GM12872 (cell line): ENCODE measurements at regions not wholly inside any gene's neighbourhood (a gene's known extent, or its start where the extent isn't known, plus 50 kb on each side); places are given as distances from the start of the nearest gene placed in this dataset.

Experiments
- TF ChIP-seq, protein P1 (sequence below): IDR thresholded peaks from 3 replicates; pipeline ENCODE4 v1.5.1; 2011; ENCODE audit warnings: low read depth, mild to moderate bottlenecking, low read length, moderate library complexity; ENCODE audit not compliant: insufficient read depth

DNA sequence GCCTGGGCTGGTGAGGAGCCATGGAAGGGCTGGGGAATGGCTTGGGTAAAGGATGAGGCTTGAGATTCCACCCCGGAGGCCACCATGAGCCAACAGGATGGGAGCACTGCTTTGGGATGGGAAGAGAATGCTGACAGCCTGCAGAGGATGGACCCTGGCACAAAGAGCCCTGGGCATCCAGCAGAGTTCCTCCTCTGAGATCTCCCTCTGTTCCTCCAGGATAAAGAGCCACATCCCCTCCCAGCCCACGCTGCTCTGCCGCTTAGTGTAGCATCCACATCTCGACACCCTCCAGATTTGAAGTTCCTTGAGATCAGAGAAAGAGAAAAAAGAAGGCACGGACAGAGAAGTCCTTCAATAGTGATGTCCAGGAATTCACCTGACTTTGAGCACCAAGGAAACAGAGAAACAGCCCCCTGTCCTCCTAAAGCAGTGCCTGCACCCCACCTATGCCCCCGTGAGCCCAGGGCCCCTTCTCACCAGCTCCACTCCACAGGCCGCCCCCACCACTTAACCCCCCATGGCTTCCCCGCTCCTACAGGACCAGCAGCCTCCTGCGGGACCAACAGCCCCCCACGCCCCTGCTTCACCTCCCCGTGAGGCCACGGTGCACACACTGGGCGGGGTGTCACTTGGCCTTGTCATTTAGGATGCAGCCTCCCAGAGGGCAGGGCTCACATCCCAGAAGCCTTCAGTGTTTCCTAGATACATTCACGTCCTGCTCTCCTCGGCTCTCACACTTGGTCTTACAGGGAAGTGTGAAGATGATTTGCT is 180.5 kb downstream of the SHANK2 start:
- TF ChIP-seq, protein P1, sequence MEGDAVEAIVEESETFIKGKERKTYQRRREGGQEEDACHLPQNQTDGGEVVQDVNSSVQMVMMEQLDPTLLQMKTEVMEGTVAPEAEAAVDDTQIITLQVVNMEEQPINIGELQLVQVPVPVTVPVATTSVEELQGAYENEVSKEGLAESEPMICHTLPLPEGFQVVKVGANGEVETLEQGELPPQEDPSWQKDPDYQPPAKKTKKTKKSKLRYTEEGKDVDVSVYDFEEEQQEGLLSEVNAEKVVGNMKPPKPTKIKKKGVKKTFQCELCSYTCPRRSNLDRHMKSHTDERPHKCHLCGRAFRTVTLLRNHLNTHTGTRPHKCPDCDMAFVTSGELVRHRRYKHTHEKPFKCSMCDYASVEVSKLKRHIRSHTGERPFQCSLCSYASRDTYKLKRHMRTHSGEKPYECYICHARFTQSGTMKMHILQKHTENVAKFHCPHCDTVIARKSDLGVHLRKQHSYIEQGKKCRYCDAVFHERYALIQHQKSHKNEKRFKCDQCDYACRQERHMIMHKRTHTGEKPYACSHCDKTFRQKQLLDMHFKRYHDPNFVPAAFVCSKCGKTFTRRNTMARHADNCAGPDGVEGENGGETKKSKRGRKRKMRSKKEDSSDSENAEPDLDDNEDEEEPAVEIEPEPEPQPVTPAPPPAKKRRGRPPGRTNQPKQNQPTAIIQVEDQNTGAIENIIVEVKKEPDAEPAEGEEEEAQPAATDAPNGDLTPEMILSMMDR = no peak

DNA sequence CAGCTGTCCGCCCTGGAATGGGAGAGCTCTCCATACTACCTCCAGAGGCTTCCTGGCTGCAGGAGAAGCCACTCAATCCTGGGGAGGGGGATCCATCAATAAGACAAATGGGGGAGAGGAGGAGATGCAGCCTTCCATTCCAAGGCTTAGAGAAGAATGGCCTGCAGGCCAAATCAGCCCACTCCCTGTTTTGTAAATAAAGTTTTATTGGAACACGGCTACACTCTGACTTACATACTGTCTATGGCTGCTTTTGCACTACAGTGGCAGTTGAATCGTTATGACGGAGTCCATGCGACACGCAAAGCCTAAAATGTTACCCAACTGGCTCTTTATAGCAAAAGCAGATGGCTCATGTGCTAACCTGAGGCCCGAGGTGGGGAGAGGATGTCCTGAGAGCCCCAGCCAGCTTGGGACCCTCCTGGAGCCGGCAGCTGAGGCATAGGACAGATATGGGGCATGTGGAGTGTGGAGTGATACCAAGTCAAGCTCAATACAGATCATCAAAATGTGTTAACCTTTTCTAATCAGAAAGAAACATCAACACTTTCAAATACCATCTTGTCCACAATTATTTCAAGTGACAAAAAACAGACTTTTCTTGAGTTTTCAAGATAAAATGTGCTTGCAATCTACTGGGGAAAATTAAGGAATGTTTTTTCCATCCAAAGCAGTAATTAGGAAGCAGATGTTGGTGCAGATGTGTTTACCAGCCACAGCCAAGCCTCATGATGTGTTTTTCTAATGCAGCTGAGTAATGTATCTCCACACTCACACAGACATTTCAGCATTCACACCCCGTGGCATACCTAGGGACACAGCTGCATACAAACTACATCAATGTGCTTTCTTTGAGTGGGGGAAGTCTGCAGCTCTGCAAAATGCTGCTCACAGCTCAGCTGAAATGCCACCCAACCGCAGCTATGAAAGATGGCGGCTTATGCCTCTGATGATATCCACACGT is 181.6 kb downstream of the SHANK2 start:
- TF ChIP-seq, protein P1 = no peak

- TF ChIP-seq, protein P1 = no peak
Observed at GRCh38 chr11:71068963-71069362, 183.4 kb downstream of the SHANK2 start.

DNA sequence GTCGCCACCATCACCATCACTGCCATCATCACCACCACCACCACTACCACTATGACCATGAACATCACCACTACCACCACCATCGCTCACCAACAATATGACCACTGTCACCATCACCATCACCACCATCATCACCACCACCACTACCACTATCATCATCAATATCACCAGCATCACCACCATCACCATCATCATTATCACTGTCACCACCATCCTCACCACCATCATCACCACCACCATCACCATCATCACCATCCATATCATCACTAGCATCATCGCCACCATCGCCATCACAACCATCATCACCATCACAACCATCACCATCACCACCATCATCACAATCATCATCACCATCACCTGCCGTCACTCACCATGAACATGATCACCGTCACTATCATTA is 184.6 kb downstream of the SHANK2 start:
- TF ChIP-seq, protein P1 = no peak

DNA sequence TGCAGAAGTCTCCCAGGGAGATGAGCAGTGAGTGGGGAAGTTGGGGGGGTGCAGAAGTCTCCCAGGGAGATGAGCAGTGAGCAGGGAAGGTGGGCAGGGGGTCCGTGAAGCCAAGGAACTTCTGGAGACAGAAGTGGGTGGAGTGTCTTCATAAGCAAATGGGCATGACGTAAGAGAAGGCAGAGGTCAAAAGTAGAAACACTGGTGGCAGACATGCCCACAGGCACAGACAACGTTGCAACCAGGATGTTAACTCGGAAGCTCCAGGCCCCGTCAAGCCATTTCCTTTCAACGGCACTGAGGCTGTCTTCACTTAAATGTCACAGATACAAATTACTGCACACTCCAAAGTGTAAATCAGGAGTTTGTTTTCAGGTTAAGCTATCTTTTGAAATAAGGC is 186.1 kb downstream of the SHANK2 start:
- TF ChIP-seq, protein P1 = no peak

GRCh38 chr11:71065841-71066240 is 186.5 kb downstream of the SHANK2 start:
- TF ChIP-seq, protein P1 = no peak
